PFSK-1 (cell line): ENCODE measurements at regions not wholly inside any gene's neighbourhood (a gene's known extent, or its start where the extent isn't known, plus 50 kb on each side); places are given as distances from the start of the nearest gene placed in this dataset.

Experiments
- FOXP2 ChIP-seq: optimal IDR thresholded peaks from 2 replicates; pipeline ENCODE3; 2011; ENCODE audit warnings: borderline replicate concordance, control low read depth, inconsistent platforms; ENCODE audit not compliant: insufficient read depth; ENCODE audit errors: extremely low read length, extremely low read depth
- POLR2AphosphoS5 ChIP-seq: IDR thresholded peaks from 2 replicates; pipeline ENCODE4 v1.6.1; 2012; ENCODE audit warnings: low read depth, mild to moderate bottlenecking, control low read depth, low read length, moderate library complexity
- REST ChIP-seq, 2 experiments: IDR thresholded peaks; 2 replicates each; pipeline versions ENCODE4 v1.6.1 to v1.8.0; 2011 to 2012; ENCODE audit warnings: low read depth in 2 of 2, low read length in 2 of 2, control low read depth in 1 of 2, inconsistent platforms in 1 of 2, mild to moderate bottlenecking in 1 of 2, moderate library complexity in 1 of 2; ENCODE audit not compliant: insufficient read depth in 1 of 2
- SIN3A ChIP-seq: IDR thresholded peaks from 2 replicates; pipeline ENCODE4 v1.6.1; 2012; ENCODE audit warnings: mild to moderate bottlenecking, low read length, moderate library complexity, borderline replicate concordance; ENCODE audit not compliant: insufficient read depth
- TAF1 ChIP-seq: IDR thresholded peaks from 2 replicates; pipeline ENCODE4 v1.6.1; 2012; ENCODE audit warnings: low read length, control low read depth, borderline replicate concordance; ENCODE audit not compliant: insufficient read depth

GRCh38 chr2:163157411-163157810, 318.8 kb upstream of the KCNH7 start:
- no peak for TF ChIP-seq FOXP2
- no peak for TF ChIP-seq REST (IDR thresholded peaks at IDR 0.05; ENCODE audit: insufficient read depth in 1 of 2, low read depth in 2 of 2, low read length in 2 of 2)
- TF ChIP-seq TAF1, result no peak
- no peak for TF ChIP-seq SIN3A
- TF ChIP-seq POLR2AphosphoS5, result no peak

GRCh38 chr2:163155925-163156324, 317.4 kb upstream of the KCNH7 start:
- TF ChIP-seq REST (IDR thresholded peaks at IDR 0.05; ENCODE audit: insufficient read depth in 1 of 2, low read depth in 2 of 2, low read length in 2 of 2) (no peak), POLR2AphosphoS5 (no peak), FOXP2 (no peak), SIN3A (no peak), TAF1 (no peak)

GRCh38 chr2:163155279-163155883, 316.8 kb upstream of the KCNH7 start:
- TF ChIP-seq FOXP2, result no peak
- no peak for TF ChIP-seq TAF1
- no peak for TF ChIP-seq POLR2AphosphoS5
- TF ChIP-seq SIN3A, result no peak
- TF ChIP-seq REST (IDR thresholded peaks at IDR 0.05; ENCODE audit: insufficient read depth in 1 of 2, low read depth in 2 of 2, low read length in 2 of 2), result no peak

GRCh38 chr2:163142618-163143017, 304.1 kb upstream of the KCNH7 start:
- TF ChIP-seq POLR2AphosphoS5, result no peak
- TF ChIP-seq REST (IDR thresholded peaks at IDR 0.05; ENCODE audit: insufficient read depth in 1 of 2, low read depth in 2 of 2, low read length in 2 of 2), result no peak
- no peak for TF ChIP-seq TAF1
- TF ChIP-seq FOXP2, result no peak
- TF ChIP-seq SIN3A, result no peak

- TF ChIP-seq SIN3A (no peak), POLR2AphosphoS5 (no peak), FOXP2 (no peak), REST (IDR thresholded peaks at IDR 0.05; ENCODE audit: insufficient read depth in 1 of 2, low read depth in 2 of 2, low read length in 2 of 2) (no peak), TAF1 (no peak)
These were observed 300.4 kb upstream of the KCNH7 start for GRCh38 chr2:163138947-163139346.
